A673 (cell line): ENCODE measurements at regions not wholly inside any gene's neighbourhood (a gene's known extent, or its start where the extent isn't known, plus 50 kb on each side); places are given as distances from the start of the nearest gene placed in this dataset.

Experiments used
- BruUV-seq: library from RNA; stranded (reverse); fragments of 400-500 nt; replicated peaks from 2 replicates; lab custom pipeline; 2021; lab: Mats Ljungman, UMichigan
- CTCF ChIA-PET: fragments of 300-600 bp; sonication (Branson Sonifier 250); formaldehyde crosslinking; loops from one replicate; lab custom pipeline; 2022; ENCODE audit warnings: antibody characterized with exemption; lab: Charles Lee
- POLR2A ChIA-PET: fragments of 300-600 bp; sonication (Branson Sonifier 250); formaldehyde crosslinking; loops from one replicate; lab custom pipeline; 2022; ENCODE audit warnings: antibody characterized with exemption; ENCODE audit not compliant: low non-redundant PET; lab: Charles Lee
- DNase-seq: peaks from one replicate; pipeline ENCODE4 v3.0.0-alpha.2; 2015; ENCODE audit warnings: low spot score
- H3K27ac ChIP-seq: fragments of 200-600 bp; sonication (generic); 2 replicates; pipeline ENCODE4 v1.5.1; 2016; ENCODE audit warnings: mixed run types, low read depth, mild to moderate bottlenecking, mixed read lengths, antibody characterized with exemption, low read length; ENCODE audit not compliant: poor library complexity, severe bottlenecking
- H3K27me3 ChIP-seq: fragments of 200-600 bp; sonication (generic); replicated peaks from 2 replicates; pipeline ENCODE4 v1.6.1; 2017; ENCODE audit warnings: mixed run types, low read depth, mild to moderate bottlenecking, mixed read lengths, antibody characterized with exemption, low read length; ENCODE audit not compliant: insufficient read depth, poor library complexity
- H3K36me3 ChIP-seq: fragments of 200-600 bp; sonication (generic); 2 replicates; pipeline ENCODE4 v1.6.1; 2016; ENCODE audit warnings: mixed run types, mild to moderate bottlenecking, mixed read lengths, antibody characterized with exemption, low read length; ENCODE audit not compliant: insufficient read depth, poor library complexity, severe bottlenecking
- H3K4me1 ChIP-seq: fragments of 200-600 bp; sonication (generic); 2 replicates; pipeline ENCODE4 v1.6.1; 2017; ENCODE audit warnings: mixed run types, mild to moderate bottlenecking, mixed read lengths, antibody characterized with exemption, low read length; ENCODE audit not compliant: insufficient read depth, poor library complexity, severe bottlenecking
- H3K4me3 ChIP-seq: fragments of 200-600 bp; sonication (generic); 2 replicates; pipeline ENCODE4 v1.5.1; 2016; ENCODE audit warnings: low read depth, mixed run types, mild to moderate bottlenecking, mixed read lengths, low read length; ENCODE audit not compliant: poor library complexity, severe bottlenecking
- H3K9me3 ChIP-seq: fragments of 200-600 bp; sonication (generic); 2 replicates; pipeline ENCODE4 v1.6.1; 2016; ENCODE audit warnings: mixed run types, low read depth, mild to moderate bottlenecking, mixed read lengths, antibody characterized with exemption, low read length; ENCODE audit not compliant: poor library complexity, severe bottlenecking
- EZH2 ChIP-seq: fragments of 200-600 bp; sonication (generic); IDR thresholded peaks from 2 replicates; pipeline ENCODE4 v1.6.1; 2017; ENCODE audit warnings: borderline replicate concordance, low read depth, mild to moderate bottlenecking, mixed read lengths, antibody characterized with exemption, low read length; ENCODE audit not compliant: poor library complexity, severe bottlenecking
- intact Hi-C: fragments of 100-400 bp; cut with micrococcal nuclease; formaldehyde crosslinking; loops from one replicate; pipeline ENCODE4 v1.10.0; 2022; ENCODE audit not compliant: unreplicated experiment
- TF ChIP-seq, protein P1 (sequence below): fragments of 300-800, 200-600 bp; sonication (generic); conservative IDR thresholded peaks from 2 replicates; pipeline ENCODE4 v1.5.1; 2017; ENCODE audit warnings: low read depth, mild to moderate bottlenecking, antibody characterized with exemption, low read length, moderate library complexity, mixed read lengths

DNA sequence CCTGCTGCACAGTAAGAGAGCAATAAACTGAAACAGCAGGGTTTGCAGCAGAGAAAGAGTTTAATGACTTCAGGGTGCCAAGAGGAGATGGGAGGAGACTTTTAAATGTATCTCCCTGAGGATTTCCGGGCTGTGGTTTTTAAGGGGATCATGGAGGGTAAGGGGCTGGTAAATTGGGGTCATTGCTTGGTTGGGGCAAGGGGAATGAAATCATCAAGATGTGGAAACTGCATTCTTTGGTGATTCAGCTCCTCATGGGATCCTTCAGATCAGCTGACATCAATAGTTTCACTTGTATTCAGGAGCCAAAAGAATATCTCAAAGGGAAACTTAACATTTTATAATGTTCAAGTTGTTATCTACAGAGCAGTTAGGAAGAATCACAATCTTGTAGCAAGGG is 174.3 kb upstream of the ANXA10 start:
- no TSS peak for BruUV-seq

DNA sequence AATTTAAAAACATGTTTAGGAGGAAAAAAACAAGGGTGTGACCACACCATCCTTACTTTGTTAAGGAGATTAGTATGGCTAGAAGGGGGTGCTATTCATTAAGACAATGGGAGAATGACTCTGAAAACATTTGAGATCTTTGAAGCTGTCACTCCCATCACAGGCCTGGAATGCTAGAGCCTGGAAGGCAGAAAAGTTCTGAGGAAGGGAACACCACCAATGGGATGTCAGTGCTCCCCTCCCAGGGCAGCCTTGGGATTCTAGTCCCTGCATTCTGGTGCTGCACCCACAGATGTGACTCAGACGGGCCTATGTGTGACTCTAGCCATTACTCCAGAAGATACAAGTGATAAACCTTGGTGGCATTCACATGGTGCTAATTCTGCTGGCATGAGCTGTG is 162.2 kb upstream of the ANXA10 start:
- TF ChIP-seq, protein P1, sequence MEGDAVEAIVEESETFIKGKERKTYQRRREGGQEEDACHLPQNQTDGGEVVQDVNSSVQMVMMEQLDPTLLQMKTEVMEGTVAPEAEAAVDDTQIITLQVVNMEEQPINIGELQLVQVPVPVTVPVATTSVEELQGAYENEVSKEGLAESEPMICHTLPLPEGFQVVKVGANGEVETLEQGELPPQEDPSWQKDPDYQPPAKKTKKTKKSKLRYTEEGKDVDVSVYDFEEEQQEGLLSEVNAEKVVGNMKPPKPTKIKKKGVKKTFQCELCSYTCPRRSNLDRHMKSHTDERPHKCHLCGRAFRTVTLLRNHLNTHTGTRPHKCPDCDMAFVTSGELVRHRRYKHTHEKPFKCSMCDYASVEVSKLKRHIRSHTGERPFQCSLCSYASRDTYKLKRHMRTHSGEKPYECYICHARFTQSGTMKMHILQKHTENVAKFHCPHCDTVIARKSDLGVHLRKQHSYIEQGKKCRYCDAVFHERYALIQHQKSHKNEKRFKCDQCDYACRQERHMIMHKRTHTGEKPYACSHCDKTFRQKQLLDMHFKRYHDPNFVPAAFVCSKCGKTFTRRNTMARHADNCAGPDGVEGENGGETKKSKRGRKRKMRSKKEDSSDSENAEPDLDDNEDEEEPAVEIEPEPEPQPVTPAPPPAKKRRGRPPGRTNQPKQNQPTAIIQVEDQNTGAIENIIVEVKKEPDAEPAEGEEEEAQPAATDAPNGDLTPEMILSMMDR, result no peak
- no peak for TF ChIP-seq EZH2
- no peak overlapping the region for H3K4me3 ChIP-seq
- H3K4me1 ChIP-seq, result no peaks in the 10 kb centered on the region
- CTCF ChIA-PET, result no interaction called here
- no peaks in the 10 kb centered on the region for H3K27me3 ChIP-seq
- POLR2A ChIA-PET, result no interaction called here
- no peaks in the 10 kb centered on the region for H3K36me3 ChIP-seq
- DNase-seq, result no peak
- BruUV-seq, result no TSS peak
- no peak overlapping the region for H3K27ac ChIP-seq
- intact Hi-C loops, result no loop called here
- no peaks in the 10 kb centered on the region for H3K9me3 ChIP-seq

More for the DNA sequence above, 174.3 kb upstream of the ANXA10 start:
- H3K9me3 ChIP-seq, result no peaks in the 10 kb centered on the region
- H3K36me3 ChIP-seq, result no peaks in the 10 kb centered on the region
- no peak overlapping the region for H3K4me3 ChIP-seq
- intact Hi-C loops, result no loop called here
- H3K27me3 ChIP-seq, result no peaks in the 10 kb centered on the region
- CTCF ChIA-PET, result no interaction called here
- H3K27ac ChIP-seq, result no peak overlapping the region
- POLR2A ChIA-PET, result no interaction called here
- TF ChIP-seq, protein P1, result no peak
- TF ChIP-seq EZH2, result no peak
- H3K4me1 ChIP-seq, result no peaks in the 10 kb centered on the region
- no peak for DNase-seq

DNA sequence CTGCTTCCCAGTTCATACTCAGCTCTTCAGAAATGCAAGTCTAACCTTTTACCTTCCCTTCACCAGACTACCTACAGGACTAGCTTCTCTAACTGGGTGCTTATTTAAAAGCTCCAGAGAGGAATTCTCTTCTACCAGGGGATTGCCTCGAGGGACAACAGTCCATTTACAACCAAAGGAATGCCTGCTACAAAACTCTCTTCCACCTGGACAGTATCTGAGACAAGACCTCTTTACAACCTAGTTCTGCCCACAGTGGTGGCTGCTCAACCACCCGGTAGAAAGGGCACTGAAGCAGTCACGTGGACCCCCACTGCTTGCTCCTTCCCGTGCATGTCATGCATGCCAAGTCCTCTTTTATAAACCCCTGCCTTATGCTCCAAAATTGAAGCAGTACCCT is 158.1 kb upstream of the ANXA10 start:
- ChIA-PET CTCF (no interaction called here), POLR2A (no interaction called here)
- no peaks in the 10 kb centered on the region for H3K4me1 ChIP-seq
- no peaks in the 10 kb centered on the region for H3K36me3 ChIP-seq
- H3K9me3 ChIP-seq, result no peaks in the 10 kb centered on the region
- peaks cover 23% of the 10 kb centered on the region for H3K27me3 ChIP-seq
- no peak overlapping the region for H3K27ac ChIP-seq
- TF ChIP-seq EZH2, result no peak
- TF ChIP-seq, protein P1, result no peak
- intact Hi-C loops, result no loop called here
- no TSS peak for BruUV-seq
- H3K4me3 ChIP-seq, result no peak overlapping the region
- no peak for DNase-seq
